ENCODE measurements at regions not wholly inside any gene's neighbourhood (a gene's known extent, or its start where the extent isn't known, plus 50 kb on each side); places are given as distances from the start of the nearest gene placed in this dataset.

DNA sequence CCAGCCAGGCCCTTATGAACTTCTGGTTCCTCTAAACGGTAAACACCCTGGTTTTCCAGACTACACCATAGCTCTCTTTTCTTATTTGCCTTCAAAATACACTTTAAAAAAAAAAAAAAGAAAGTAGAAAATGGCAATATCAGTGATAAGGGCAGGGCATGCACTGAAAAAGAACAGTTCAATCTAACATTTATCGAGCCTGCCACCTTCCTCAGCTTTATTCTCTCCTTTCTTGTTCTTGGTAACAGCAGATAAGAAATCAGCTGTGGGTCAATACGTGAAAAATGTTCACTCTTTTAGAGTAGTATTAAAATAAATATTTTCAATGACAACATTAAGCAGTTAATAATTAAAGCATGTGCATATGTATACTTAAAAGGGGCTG is 83.1 kb upstream of the ZNF648 start:
- TF ChIP-seq ZNF207 (IDR thresholded peaks at IDR 0.05; ENCODE audit: borderline replicate concordance) (no peak), POLR2A (IDR thresholded peaks at IDR 0.05; ENCODE audit: insufficient read depth in 1 of 2, low read depth in 2 of 2, low read length in 2 of 2) (no peak), SAFB2 (CRISPR knock-in tag; IDR thresholded peaks at IDR 0.05; ENCODE audit: borderline replicate concordance, low read depth) (no peak), STAT5B (CRISPR knock-in tag; IDR thresholded peaks at IDR 0.05) (no peak), TP53 (CRISPR knock-in tag; conservative IDR thresholded peaks at IDR 0.05) (no peak), ZNF274 (CRISPR knock-in tag; IDR thresholded peaks at IDR 0.05) (no peak), FOXP1 (IDR thresholded peaks at IDR 0.05) (no peak), FOXP1 (CRISPR knock-in tag; IDR thresholded peaks at IDR 0.05) (no peak), CHD4 (IDR thresholded peaks at IDR 0.05; ENCODE audit: borderline replicate concordance, low read length) (no peak), TEAD3 (CRISPR knock-in tag; optimal IDR thresholded peaks at IDR 0.05; ENCODE audit: borderline replicate concordance) (no peak), ZNF563 (CRISPR knock-in tag; IDR thresholded peaks at IDR 0.05) (no peak)
- TF ChIP-seq, protein P1, sequence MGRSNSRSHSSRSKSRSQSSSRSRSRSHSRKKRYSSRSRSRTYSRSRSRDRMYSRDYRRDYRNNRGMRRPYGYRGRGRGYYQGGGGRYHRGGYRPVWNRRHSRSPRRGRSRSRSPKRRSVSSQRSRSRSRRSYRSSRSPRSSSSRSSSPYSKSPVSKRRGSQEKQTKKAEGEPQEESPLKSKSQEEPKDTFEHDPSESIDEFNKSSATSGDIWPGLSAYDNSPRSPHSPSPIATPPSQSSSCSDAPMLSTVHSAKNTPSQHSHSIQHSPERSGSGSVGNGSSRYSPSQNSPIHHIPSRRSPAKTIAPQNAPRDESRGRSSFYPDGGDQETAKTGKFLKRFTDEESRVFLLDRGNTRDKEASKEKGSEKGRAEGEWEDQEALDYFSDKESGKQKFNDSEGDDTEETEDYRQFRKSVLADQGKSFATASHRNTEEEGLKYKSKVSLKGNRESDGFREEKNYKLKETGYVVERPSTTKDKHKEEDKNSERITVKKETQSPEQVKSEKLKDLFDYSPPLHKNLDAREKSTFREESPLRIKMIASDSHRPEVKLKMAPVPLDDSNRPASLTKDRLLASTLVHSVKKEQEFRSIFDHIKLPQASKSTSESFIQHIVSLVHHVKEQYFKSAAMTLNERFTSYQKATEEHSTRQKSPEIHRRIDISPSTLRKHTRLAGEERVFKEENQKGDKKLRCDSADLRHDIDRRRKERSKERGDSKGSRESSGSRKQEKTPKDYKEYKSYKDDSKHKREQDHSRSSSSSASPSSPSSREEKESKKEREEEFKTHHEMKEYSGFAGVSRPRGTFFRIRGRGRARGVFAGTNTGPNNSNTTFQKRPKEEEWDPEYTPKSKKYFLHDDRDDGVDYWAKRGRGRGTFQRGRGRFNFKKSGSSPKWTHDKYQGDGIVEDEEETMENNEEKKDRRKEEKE (IDR thresholded peaks at IDR 0.05): no peak
- TF ChIP-seq, protein P2, sequence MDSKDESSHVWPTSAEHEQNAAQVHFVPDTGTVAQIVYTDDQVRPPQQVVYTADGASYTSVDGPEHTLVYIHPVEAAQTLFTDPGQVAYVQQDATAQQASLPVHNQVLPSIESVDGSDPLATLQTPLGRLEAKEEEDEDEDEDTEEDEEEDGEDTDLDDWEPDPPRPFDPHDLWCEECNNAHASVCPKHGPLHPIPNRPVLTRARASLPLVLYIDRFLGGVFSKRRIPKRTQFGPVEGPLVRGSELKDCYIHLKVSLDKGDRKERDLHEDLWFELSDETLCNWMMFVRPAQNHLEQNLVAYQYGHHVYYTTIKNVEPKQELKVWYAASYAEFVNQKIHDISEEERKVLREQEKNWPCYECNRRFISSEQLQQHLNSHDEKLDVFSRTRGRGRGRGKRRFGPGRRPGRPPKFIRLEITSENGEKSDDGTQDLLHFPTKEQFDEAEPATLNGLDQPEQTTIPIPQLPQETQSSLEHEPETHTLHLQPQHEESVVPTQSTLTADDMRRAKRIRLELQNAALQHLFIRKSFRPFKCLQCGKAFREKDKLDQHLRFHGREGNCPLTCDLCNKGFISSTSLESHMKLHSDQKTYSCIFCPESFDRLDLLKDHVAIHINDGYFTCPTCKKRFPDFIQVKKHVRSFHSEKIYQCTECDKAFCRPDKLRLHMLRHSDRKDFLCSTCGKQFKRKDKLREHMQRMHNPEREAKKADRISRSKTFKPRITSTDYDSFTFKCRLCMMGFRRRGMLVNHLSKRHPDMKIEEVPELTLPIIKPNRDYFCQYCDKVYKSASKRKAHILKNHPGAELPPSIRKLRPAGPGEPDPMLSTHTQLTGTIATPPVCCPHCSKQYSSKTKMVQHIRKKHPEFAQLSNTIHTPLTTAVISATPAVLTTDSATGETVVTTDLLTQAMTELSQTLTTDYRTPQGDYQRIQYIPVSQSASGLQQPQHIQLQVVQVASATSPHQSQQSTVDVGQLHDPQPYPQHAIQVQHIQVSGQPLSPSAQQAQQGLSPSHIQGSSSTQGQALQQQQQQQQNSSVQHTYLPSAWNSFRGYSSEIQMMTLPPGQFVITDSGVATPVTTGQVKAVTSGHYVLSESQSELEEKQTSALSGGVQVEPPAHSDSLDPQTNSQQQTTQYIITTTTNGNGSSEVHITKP (CRISPR knock-in tag; IDR thresholded peaks at IDR 0.05; ENCODE audit: low read depth): no peak
- TF ChIP-seq, protein P3, sequence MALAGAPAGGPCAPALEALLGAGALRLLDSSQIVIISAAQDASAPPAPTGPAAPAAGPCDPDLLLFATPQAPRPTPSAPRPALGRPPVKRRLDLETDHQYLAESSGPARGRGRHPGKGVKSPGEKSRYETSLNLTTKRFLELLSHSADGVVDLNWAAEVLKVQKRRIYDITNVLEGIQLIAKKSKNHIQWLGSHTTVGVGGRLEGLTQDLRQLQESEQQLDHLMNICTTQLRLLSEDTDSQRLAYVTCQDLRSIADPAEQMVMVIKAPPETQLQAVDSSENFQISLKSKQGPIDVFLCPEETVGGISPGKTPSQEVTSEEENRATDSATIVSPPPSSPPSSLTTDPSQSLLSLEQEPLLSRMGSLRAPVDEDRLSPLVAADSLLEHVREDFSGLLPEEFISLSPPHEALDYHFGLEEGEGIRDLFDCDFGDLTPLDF (CRISPR knock-in tag; IDR thresholded peaks at IDR 0.05): no peak
